ENCODE measurements at regions not wholly inside any gene's neighbourhood (a gene's known extent, or its start where the extent isn't known, plus 50 kb on each side); places are given as distances from the start of the nearest gene placed in this dataset.
"Not testable (repeated sequence)": the region's sequence is repeated elsewhere in the genome, so short reads cannot be mapped to it uniquely, and the experiment has no call there.

GRCh38 chrX:115423086-115423485, 133.6 kb downstream of the LUZP4 start:
- no peaks in the 10 kb centered on the region for H3K4me1 ChIP-seq (ENCODE audit: control insufficient read depth, insufficient read depth, low read length)
- H3K27ac ChIP-seq (ENCODE audit: low read depth, low read length) = no peak overlapping the region
- no peaks in the 10 kb centered on the region for H3K36me3 ChIP-seq (ENCODE audit: control insufficient read depth, insufficient read depth, low read length)
- H3K27me3 ChIP-seq (ENCODE audit: control insufficient read depth, insufficient read depth, low read length) = peaks cover 20% of the 10 kb centered on the region
- H3K9me3 ChIP-seq (ENCODE audit: control insufficient read depth, insufficient read depth, low read length) = no peaks in the 10 kb centered on the region
- WGBS (ENCODE audit: insufficient coverage) = 40% methylated on average over 1 of the region's 3 CpGs
- H3K4me3 ChIP-seq (ENCODE audit: low read depth, low read length) = no peak overlapping the region
- DNase-seq (ENCODE audit: low read depth in 4 of 6, low spot score in 6 of 6) = peak in 2 of 6 donors; percentile 49 to 67

DNA sequence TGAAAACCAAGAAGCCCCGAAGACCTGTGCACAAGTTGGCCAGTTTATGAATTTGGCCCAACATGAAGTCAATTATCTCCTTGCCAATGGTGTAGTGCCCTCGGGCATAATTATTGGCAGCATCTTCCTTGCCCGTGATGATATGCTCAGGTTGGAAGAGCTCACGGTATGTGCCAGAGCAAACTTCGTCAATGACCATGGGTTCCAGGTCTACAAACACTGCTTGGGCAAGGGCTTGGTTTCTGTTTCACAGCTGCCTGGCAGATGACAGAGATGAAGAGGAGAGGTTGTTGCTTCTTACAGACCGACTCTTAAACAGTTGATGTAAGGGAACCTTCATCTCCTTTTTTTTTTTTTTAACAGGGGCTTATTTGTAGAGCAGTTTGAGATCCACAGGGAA, 135.6 kb upstream of the PLS3 start:
- no peak overlapping the region for H3K4me3 ChIP-seq (ENCODE audit: low read depth, low read length)
- no peaks in the 10 kb centered on the region for H3K9me3 ChIP-seq (ENCODE audit: control insufficient read depth, insufficient read depth, low read length)
- no peaks in the 10 kb centered on the region for H3K36me3 ChIP-seq (ENCODE audit: control insufficient read depth, insufficient read depth, low read length)
- no peak for DNase-seq (ENCODE audit: low read depth in 4 of 6, low spot score in 6 of 6)
- 89% methylated on average over 5 of the region's 6 CpGs for WGBS (ENCODE audit: insufficient coverage)
- H3K4me1 ChIP-seq (ENCODE audit: control insufficient read depth, insufficient read depth, low read length) = no peaks in the 10 kb centered on the region
- peaks cover 16% of the 10 kb centered on the region for H3K27me3 ChIP-seq (ENCODE audit: control insufficient read depth, insufficient read depth, low read length)
- H3K27ac ChIP-seq (ENCODE audit: low read depth, low read length) = no peak overlapping the region

DNA sequence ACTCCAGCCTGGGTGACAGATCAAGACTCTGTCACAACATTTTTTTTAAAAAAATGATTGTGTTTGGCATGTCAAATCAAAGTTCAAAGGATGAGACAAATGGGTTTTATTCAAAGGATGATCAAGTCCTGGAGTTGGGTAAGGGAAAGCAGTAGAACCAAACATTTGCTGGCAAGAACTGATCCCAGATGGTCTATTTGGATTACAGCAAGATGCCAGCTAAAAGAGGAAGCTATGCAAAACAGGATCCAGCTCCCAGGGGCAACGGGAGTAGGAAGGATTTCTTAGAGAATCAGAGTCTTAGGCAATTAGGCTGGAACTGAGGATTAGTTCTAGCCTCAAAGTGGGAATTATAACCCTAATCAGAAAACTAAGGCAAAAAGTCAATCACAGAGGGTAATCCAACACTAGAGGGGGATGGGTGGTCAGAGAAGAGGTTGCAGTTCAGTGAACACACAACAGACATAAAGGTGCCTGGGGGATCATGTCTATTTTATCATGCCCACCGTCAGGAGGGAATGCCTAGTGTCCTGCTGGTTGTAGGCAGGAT, 133.0 kb upstream of the PLS3 start:
- peaks cover 20% of the 10 kb centered on the region for H3K27me3 ChIP-seq (ENCODE audit: control insufficient read depth, insufficient read depth, low read length)
- DNase-seq (ENCODE audit: low read depth in 4 of 6, low spot score in 6 of 6) = peak in 1 of 6 donors; percentile 74
- H3K4me1 ChIP-seq (ENCODE audit: control insufficient read depth, insufficient read depth, low read length) = no peaks in the 10 kb centered on the region
- no peak overlapping the region for H3K27ac ChIP-seq (ENCODE audit: low read depth, low read length)
- WGBS (ENCODE audit: insufficient coverage) = no CpG with 5 or more reads among the region's 2 CpGs
- H3K9me3 ChIP-seq (ENCODE audit: control insufficient read depth, insufficient read depth, low read length) = no peaks in the 10 kb centered on the region
- no peaks in the 10 kb centered on the region for H3K36me3 ChIP-seq (ENCODE audit: control insufficient read depth, insufficient read depth, low read length)
- no peak overlapping the region for H3K4me3 ChIP-seq (ENCODE audit: low read depth, low read length)

DNA sequence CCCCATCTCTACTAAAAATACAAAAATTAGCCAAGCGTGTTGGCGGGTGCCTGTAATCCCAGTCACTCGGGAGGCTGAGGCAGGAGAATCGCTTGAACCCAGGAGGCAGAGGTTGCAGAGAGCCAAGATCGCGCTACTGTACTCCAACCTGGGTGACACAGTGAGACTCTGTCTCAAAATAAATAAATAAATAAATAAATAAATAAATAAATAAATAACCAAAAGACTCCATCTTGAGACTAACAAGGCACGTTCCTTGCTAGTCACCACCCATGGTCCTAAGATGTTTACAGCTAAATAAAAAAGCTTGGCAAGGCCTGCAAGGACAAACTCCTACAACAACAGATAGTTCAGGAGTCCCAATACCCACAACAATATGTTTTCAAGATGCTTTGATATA, 126.1 kb upstream of the PLS3 start:
- not testable (repeated sequence) for H3K4me1 ChIP-seq (ENCODE audit: control insufficient read depth, insufficient read depth, low read length); H3K9me3 ChIP-seq (ENCODE audit: control insufficient read depth, insufficient read depth, low read length); H3K36me3 ChIP-seq (ENCODE audit: control insufficient read depth, insufficient read depth, low read length); H3K4me3 ChIP-seq (ENCODE audit: low read depth, low read length); H3K27ac ChIP-seq (ENCODE audit: low read depth, low read length); DNase-seq (ENCODE audit: low read depth in 4 of 6, low spot score in 6 of 6)
- peaks cover 20% of the 10 kb centered on the region for H3K27me3 ChIP-seq (ENCODE audit: control insufficient read depth, insufficient read depth, low read length)
- WGBS (ENCODE audit: insufficient coverage) = no CpG with 5 or more reads among the region's 7 CpGs

DNA sequence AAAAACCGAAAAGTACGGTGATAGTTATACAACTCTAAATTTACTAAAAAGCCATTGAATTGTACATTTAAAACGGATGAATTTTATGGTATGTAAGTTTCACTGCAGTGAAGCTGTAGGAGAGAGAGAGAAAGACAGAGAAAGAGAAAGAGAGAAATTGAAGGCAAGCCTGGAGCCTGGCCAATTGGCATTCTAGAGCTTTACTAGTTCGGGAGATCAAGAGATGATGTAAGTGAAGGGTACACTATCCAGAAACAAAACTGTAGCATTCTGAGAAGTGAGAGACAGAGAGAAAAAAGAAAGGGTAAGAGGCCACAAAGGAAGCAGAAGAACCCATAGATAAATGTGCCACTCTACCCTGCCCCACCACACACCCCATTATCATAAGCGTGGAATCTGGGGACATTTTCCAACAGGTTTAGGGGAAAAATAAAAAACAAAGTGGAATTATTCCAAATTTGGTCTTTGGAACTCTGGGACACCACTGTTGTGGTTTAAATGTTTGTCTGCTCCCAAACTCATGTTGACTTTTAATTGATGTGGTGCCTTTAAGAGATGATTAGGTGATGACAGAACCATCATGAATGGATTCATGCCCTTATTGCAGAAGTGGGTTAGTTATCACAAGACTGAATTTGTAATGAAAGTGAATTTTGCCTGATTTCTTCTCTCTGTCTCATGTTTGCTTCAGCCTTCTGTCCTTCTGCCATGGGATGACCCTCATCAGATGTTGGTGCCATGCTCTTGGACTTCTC, 123.0 kb upstream of the PLS3 start:
- DNase-seq (ENCODE audit: low read depth in 4 of 6, low spot score in 6 of 6) = no peak
- Histone ChIP-seq H3K4me1 (ENCODE audit: control insufficient read depth, insufficient read depth, low read length) (no peaks in the 10 kb centered on the region), H3K27ac (ENCODE audit: low read depth, low read length) (no peak overlapping the region), H3K4me3 (ENCODE audit: low read depth, low read length) (no peak overlapping the region), H3K9me3 (ENCODE audit: control insufficient read depth, insufficient read depth, low read length) (no peaks in the 10 kb centered on the region), H3K27me3 (ENCODE audit: control insufficient read depth, insufficient read depth, low read length) (peaks cover 18% of the 10 kb centered on the region), H3K36me3 (ENCODE audit: control insufficient read depth, insufficient read depth, low read length) (no peaks in the 10 kb centered on the region)
- no CpG with 5 or more reads among the region's 5 CpGs for WGBS (ENCODE audit: insufficient coverage)

DNA sequence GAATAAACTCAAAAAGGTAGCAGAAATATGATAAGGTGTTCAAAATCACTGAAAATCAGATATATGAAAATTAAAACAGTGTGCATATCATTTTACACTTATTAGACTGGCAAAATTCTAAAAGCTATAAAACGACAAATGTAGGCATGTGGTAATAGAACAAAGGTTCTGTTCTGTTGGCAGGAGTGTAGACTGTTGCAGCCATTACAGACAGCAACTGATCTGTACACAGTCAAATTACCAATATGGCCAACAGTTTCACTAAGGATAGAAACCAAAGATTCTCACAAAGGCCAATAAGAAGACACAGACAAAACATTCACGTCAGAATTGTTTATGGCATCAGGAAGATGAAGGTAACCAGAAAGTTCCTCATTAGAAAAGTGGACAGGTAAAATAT, 112.8 kb upstream of the PLS3 start:
- no CpG with 5 or more reads among the region's 2 CpGs for WGBS (ENCODE audit: insufficient coverage)
- Histone ChIP-seq H3K27me3 (ENCODE audit: control insufficient read depth, insufficient read depth, low read length) (peaks cover 9% of the 10 kb centered on the region), H3K9me3 (ENCODE audit: control insufficient read depth, insufficient read depth, low read length) (no peaks in the 10 kb centered on the region), H3K4me1 (ENCODE audit: control insufficient read depth, insufficient read depth, low read length) (no peaks in the 10 kb centered on the region), H3K27ac (ENCODE audit: low read depth, low read length) (no peak overlapping the region), H3K4me3 (ENCODE audit: low read depth, low read length) (no peak overlapping the region), H3K36me3 (ENCODE audit: control insufficient read depth, insufficient read depth, low read length) (no peaks in the 10 kb centered on the region)
- no peak for DNase-seq (ENCODE audit: low read depth in 4 of 6, low spot score in 6 of 6)

DNA sequence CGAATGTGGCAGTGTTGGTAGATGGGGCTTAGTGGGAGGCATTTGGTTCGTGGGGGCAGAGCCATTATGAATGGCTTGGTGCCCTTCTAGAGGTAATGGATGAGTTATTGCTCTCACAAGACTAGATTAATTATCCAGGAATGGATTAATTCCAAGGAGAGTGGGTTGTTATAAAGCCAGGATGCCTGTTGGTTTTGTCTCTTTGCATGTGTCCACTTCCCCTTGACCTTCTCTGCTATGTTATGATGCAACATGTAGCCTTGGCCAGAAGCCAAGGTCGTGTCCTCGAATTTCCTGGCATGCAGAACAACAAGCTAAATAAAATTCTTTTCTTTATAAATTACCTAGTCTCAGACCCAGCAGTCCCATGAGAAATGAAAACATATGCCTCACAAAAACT, 111.2 kb upstream of the PLS3 start:
- WGBS (ENCODE audit: insufficient coverage) = 66% methylated on average over 2 of the region's 4 CpGs
- no peaks in the 10 kb centered on the region for H3K9me3 ChIP-seq (ENCODE audit: control insufficient read depth, insufficient read depth, low read length)
- no peak overlapping the region for H3K27ac ChIP-seq (ENCODE audit: low read depth, low read length)
- H3K4me3 ChIP-seq (ENCODE audit: low read depth, low read length) = no peak overlapping the region
- H3K4me1 ChIP-seq (ENCODE audit: control insufficient read depth, insufficient read depth, low read length) = no peaks in the 10 kb centered on the region
- DNase-seq (ENCODE audit: low read depth in 4 of 6, low spot score in 6 of 6) = peak in 1 of 6 donors; percentile 10
- H3K27me3 ChIP-seq (ENCODE audit: control insufficient read depth, insufficient read depth, low read length) = peaks cover 15% of the 10 kb centered on the region
- no peaks in the 10 kb centered on the region for H3K36me3 ChIP-seq (ENCODE audit: control insufficient read depth, insufficient read depth, low read length)

GRCh38 chrX:115452251-115452650, 108.7 kb upstream of the PLS3 start:
- Histone ChIP-seq H3K4me1 (ENCODE audit: control insufficient read depth, insufficient read depth, low read length) (no peaks in the 10 kb centered on the region), H3K27ac (ENCODE audit: low read depth, low read length) (no peak overlapping the region), H3K4me3 (ENCODE audit: low read depth, low read length) (no peak overlapping the region), H3K27me3 (ENCODE audit: control insufficient read depth, insufficient read depth, low read length) (peaks cover 21% of the 10 kb centered on the region), H3K9me3 (ENCODE audit: control insufficient read depth, insufficient read depth, low read length) (no peaks in the 10 kb centered on the region), H3K36me3 (ENCODE audit: control insufficient read depth, insufficient read depth, low read length) (no peaks in the 10 kb centered on the region)
- no CpG with 5 or more reads among the region's 1 CpG for WGBS (ENCODE audit: insufficient coverage)
- DNase-seq (ENCODE audit: low read depth in 4 of 6, low spot score in 6 of 6) = no peak

GRCh38 chrX:115459883-115460880, 100.8 kb upstream of the PLS3 start:
- Histone ChIP-seq H3K9me3 (ENCODE audit: control insufficient read depth, insufficient read depth, low read length) (peaks cover 1% of the 10 kb centered on the region), H3K27ac (ENCODE audit: low read depth, low read length) (no peak overlapping the region), H3K27me3 (ENCODE audit: control insufficient read depth, insufficient read depth, low read length) (peaks cover 25% of the 10 kb centered on the region), H3K4me1 (ENCODE audit: control insufficient read depth, insufficient read depth, low read length) (no peaks in the 10 kb centered on the region), H3K36me3 (ENCODE audit: control insufficient read depth, insufficient read depth, low read length) (no peaks in the 10 kb centered on the region), H3K4me3 (ENCODE audit: low read depth, low read length) (no peak overlapping the region)
- DNase-seq (ENCODE audit: low read depth in 4 of 6, low spot score in 6 of 6) = peak in 1 of 6 donors; percentile 10
- WGBS (ENCODE audit: insufficient coverage) = 100% methylated on average over 1 of the region's 3 CpGs

Measured in spinal cord (tissue), 9 donors.